ENCODE measurements at regions not wholly inside any gene's neighbourhood (a gene's known extent, or its start where the extent isn't known, plus 50 kb on each side); places are given as distances from the start of the nearest gene placed in this dataset.

- TF ChIP-seq CEBPB (IDR thresholded peaks at IDR 0.05; ENCODE audit: low read depth, low read length) (no peak), FOS (IDR thresholded peaks at IDR 0.05; ENCODE audit: low read depth, low read length) (no peak), RAD21 (IDR thresholded peaks at IDR 0.05; ENCODE audit: low read length) (no peak), POLR2A (IDR thresholded peaks at IDR 0.05; ENCODE audit: low read depth, low read length) (no peak), BHLHE40 (IDR thresholded peaks at IDR 0.05; ENCODE audit: low read depth, low read length) (no peak), RFX5 (IDR thresholded peaks at IDR 0.05; ENCODE audit: low read depth, low read length) (no peak), SMC3 (IDR thresholded peaks at IDR 0.05; ENCODE audit: low read depth, low read length) (no peak), CHD1 (IDR thresholded peaks at IDR 0.05; ENCODE audit: low read depth, low read length) (no peak), MXI1 (IDR thresholded peaks at IDR 0.05; ENCODE audit: borderline replicate concordance, low read depth, low read length) (no peak), CTCF (conservative IDR thresholded peaks at IDR 0.05; ENCODE audit: low read depth, low read length) (no peak), NFE2L2 (IDR thresholded peaks at IDR 0.05; ENCODE audit: low read depth, low read length) (no peak), MAZ (IDR thresholded peaks at IDR 0.05; ENCODE audit: borderline replicate concordance, low read depth, low read length) (no peak), RCOR1 (IDR thresholded peaks at IDR 0.05; ENCODE audit: insufficient replicate concordance, low read length) (no peak), MAFK (IDR thresholded peaks at IDR 0.05; ENCODE audit: low read depth, low read length) (no peak)
- in situ Hi-C loops (cut with MboI; ENCODE audit: low sequenced_read_pairs), result no loop called here
- no peak overlapping the region for H3K9ac ChIP-seq (ENCODE audit: low read depth, low read length)
- no peaks in the 10 kb centered on the region for H3K79me1 ChIP-seq (ENCODE audit: low read depth in 1 of 2, low read length in 2 of 2)
- no peak overlapping the region for H3K56ac ChIP-seq (ENCODE audit: extremely low read depth, insufficient read depth, low read length)
- no peaks in the 10 kb centered on the region for H4K20me1 ChIP-seq (ENCODE audit: insufficient read depth, low read length)
- H3K9me3 ChIP-seq (ENCODE audit: control insufficient read depth, insufficient read depth, low read length), result no peaks in the 10 kb centered on the region
- no peak for ATAC-seq (ENCODE audit: low read depth)
- H2AFZ ChIP-seq (replicated peaks; ENCODE audit: low read length, poor library complexity), result no peak overlapping the region
- H4K5ac ChIP-seq (ENCODE audit: low read depth, low read length), result no peak overlapping the region
- ChIA-PET CTCF (no interaction called here), POLR2A (ENCODE audit: unreplicated experiment) (no interaction called here)
- H2BK120ac ChIP-seq (ENCODE audit: low read depth, low read length), result no peak overlapping the region
- H4K91ac ChIP-seq (ENCODE audit: insufficient read depth, low read depth, low read length), result no peak overlapping the region
- intact Hi-C loops (cut with micrococcal nuclease), result no loop called here
- BruUV-seq (replicated peaks), result no TSS peak
- H2BK20ac ChIP-seq (ENCODE audit: low read depth, low read length), result no peak overlapping the region
- no peak overlapping the region for H2AK9ac ChIP-seq (replicated peaks; ENCODE audit: low read depth, low read length, poor library complexity)
- H3K27me3 ChIP-seq (ENCODE audit: control insufficient read depth, insufficient read depth, low read length), result no peaks in the 10 kb centered on the region
- DNase-seq, result no peak
- H3K27ac ChIP-seq (ENCODE audit: insufficient read depth, low read length), result no peak overlapping the region
- no peak overlapping the region for H3K23ac ChIP-seq (ENCODE audit: low read depth, low read length)
- no peaks in the 10 kb centered on the region for H3K4me1 ChIP-seq (ENCODE audit: control insufficient read depth, insufficient read depth, low read length)
- H3K18ac ChIP-seq (ENCODE audit: low read depth, low read length), result no peak overlapping the region
- H3K4me2 ChIP-seq (ENCODE audit: low read depth, low read length), result no peak overlapping the region
- no peaks in the 10 kb centered on the region for H3K9me1 ChIP-seq (ENCODE audit: insufficient read depth, low read length)
- no peak overlapping the region for H3K4me3 ChIP-seq (ENCODE audit: insufficient read depth, low read depth, low read length)
- H2BK15ac ChIP-seq (ENCODE audit: low read depth, low read length), result no peak overlapping the region
- H4K8ac ChIP-seq (ENCODE audit: low read depth in 2 of 2, low read length in 2 of 2), result no peak overlapping the region
- no peak overlapping the region for H2AK5ac ChIP-seq (ENCODE audit: low read depth, low read length)
- WGBS, 2 experiments (ENCODE audit: extremely low coverage in 2 of 2, insufficient read length in 1 of 2), result no CpG with 5 or more reads among the region's 4 CpGs
- H3K4ac ChIP-seq (ENCODE audit: low read depth, low read length), result no peak overlapping the region
- H2BK5ac ChIP-seq (ENCODE audit: low read depth, low read length, poor library complexity, severe bottlenecking), result no peak overlapping the region
- no peak overlapping the region for H3K14ac ChIP-seq (replicated peaks; ENCODE audit: low read depth, low read length)
- dilution Hi-C loops (cut with HindIII; ENCODE audit: low sequenced_read_pairs, unreplicated experiment), result no loop called here
- H3K36me3 ChIP-seq (ENCODE audit: control insufficient read depth, insufficient read depth, low read length), result no peaks in the 10 kb centered on the region
Measured at GRCh38 chr11:80686889-80687288, 1246.1 kb upstream of the TENM4 start.
